Right lobe of liver (tissue), 4 donors: ENCODE measurements at regions not wholly inside any gene's neighbourhood (a gene's known extent, or its start where the extent isn't known, plus 50 kb on each side); places are given as distances from the start of the nearest gene placed in this dataset.

Experiments
- POLR2A ChIP-seq: fragments of 450-650 bp; IDR thresholded peaks from one replicate; pipeline ENCODE4 v1.6.1; 2017; ENCODE audit warnings: antibody characterized with exemption, mild to moderate bottlenecking
- TF ChIP-seq, protein P1 (sequence below), 4 donors: fragments of 200-600 bp in 3 of 4; fragments of 450-650 bp in 1 of 4; IDR thresholded peaks; one replicate each; pipeline versions ENCODE4 v1.5.1 to v1.8.0; 2016 to 2022; ENCODE audit warnings: antibody characterized with exemption in 4 of 4, mild to moderate bottlenecking in 2 of 4
- donor health status: DM: no; HTN: no; CAD: no.
- donor health status: DM: no; HTN: no; CAD: no.
- donor health status: DM: no; HTN: yes; CAD: no.

DNA sequence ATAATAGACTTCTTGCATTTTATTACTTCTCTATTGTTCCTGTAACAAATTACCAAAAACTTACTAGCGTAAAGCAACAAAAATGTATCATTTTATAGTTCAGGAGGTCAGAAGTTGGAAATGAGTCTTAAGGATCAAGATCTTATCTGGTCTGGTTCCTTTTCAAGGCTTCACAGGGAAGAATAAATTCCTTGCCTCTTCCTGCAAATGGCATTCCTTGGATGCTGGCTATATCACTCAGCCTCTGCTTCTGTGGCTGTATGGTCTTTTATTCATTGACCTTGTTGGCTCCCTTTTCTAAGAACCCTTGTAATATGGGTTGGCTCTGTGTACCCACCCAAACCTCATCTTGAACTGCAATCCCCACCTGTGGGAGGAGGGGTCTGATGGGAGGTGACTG lies 478.4 kb upstream of the THBS1 start:
- TF ChIP-seq POLR2A = no peak
- TF ChIP-seq, protein P1, sequence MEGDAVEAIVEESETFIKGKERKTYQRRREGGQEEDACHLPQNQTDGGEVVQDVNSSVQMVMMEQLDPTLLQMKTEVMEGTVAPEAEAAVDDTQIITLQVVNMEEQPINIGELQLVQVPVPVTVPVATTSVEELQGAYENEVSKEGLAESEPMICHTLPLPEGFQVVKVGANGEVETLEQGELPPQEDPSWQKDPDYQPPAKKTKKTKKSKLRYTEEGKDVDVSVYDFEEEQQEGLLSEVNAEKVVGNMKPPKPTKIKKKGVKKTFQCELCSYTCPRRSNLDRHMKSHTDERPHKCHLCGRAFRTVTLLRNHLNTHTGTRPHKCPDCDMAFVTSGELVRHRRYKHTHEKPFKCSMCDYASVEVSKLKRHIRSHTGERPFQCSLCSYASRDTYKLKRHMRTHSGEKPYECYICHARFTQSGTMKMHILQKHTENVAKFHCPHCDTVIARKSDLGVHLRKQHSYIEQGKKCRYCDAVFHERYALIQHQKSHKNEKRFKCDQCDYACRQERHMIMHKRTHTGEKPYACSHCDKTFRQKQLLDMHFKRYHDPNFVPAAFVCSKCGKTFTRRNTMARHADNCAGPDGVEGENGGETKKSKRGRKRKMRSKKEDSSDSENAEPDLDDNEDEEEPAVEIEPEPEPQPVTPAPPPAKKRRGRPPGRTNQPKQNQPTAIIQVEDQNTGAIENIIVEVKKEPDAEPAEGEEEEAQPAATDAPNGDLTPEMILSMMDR (IDR thresholded peaks at IDR 0.05) = no peak
